ENCODE measurements at regions not wholly inside any gene's neighbourhood (a gene's known extent, or its start where the extent isn't known, plus 50 kb on each side); places are given as distances from the start of the nearest gene placed in this dataset.

- Mint-ChIP-seq H3K27ac (no peak overlapping the region), H3K27me3 (ENCODE audit: insufficient read depth) (no peaks in the 10 kb centered on the region), H3K36me3 (ENCODE audit: low read depth) (no peaks in the 10 kb centered on the region), H3K9me3 (no peaks in the 10 kb centered on the region), H3K4me1 (peaks cover 10% of the 10 kb centered on the region), H3K4me3 (no peak overlapping the region)
- DNase-seq: no peak
- no peak overlapping the region for H3K9ac ChIP-seq (ENCODE audit: extremely low read depth, low read length, poor library complexity, severe bottlenecking)
- no peaks in the 10 kb centered on the region for H3K36me3 ChIP-seq (ENCODE audit: control insufficient read depth, insufficient read depth, low read length)
- no peaks in the 10 kb centered on the region for H3K9me3 ChIP-seq (ENCODE audit: control insufficient read depth, low read length)
- no peak for TF ChIP-seq CTCF (conservative IDR thresholded peaks at IDR 0.05)
- H3K4me3 ChIP-seq (ENCODE audit: low read length): no peak overlapping the region
- no peak overlapping the region for H3K27ac ChIP-seq (ENCODE audit: low read depth, low read length)
- no peaks in the 10 kb centered on the region for H3K4me1 ChIP-seq (ENCODE audit: control insufficient read depth, insufficient read depth, low read length)
- H3K27me3 ChIP-seq (ENCODE audit: control insufficient read depth, insufficient read depth, low read length, poor library complexity, severe bottlenecking): no peaks in the 10 kb centered on the region
These were observed 887.6 kb downstream of the PCDH19 start for GRCh38 chrX:99522450-99522849.

GRCh38 chrX:99507768-99508167 is 902.3 kb downstream of the PCDH19 start:
- no peaks in the 10 kb centered on the region for H3K9me3 ChIP-seq (ENCODE audit: control insufficient read depth, low read length)
- no peak for TF ChIP-seq CTCF (conservative IDR thresholded peaks at IDR 0.05)
- no peaks in the 10 kb centered on the region for H3K4me1 ChIP-seq (ENCODE audit: control insufficient read depth, insufficient read depth, low read length)
- H3K27me3 Mint-ChIP-seq (ENCODE audit: insufficient read depth): no peaks in the 10 kb centered on the region
- no peaks in the 10 kb centered on the region for H3K27me3 ChIP-seq (ENCODE audit: control insufficient read depth, insufficient read depth, low read length, poor library complexity, severe bottlenecking)
- no peak overlapping the region for H3K4me3 Mint-ChIP-seq
- H3K27ac Mint-ChIP-seq: no peak overlapping the region
- H3K9me3 Mint-ChIP-seq: no peaks in the 10 kb centered on the region
- H3K9ac ChIP-seq (ENCODE audit: extremely low read depth, low read length, poor library complexity, severe bottlenecking): no peak overlapping the region
- DNase-seq: no peak
- H3K4me3 ChIP-seq (ENCODE audit: low read length): no peak overlapping the region
- H3K36me3 Mint-ChIP-seq (ENCODE audit: low read depth): no peaks in the 10 kb centered on the region
- no peaks in the 10 kb centered on the region for H3K4me1 Mint-ChIP-seq
- no peaks in the 10 kb centered on the region for H3K36me3 ChIP-seq (ENCODE audit: control insufficient read depth, insufficient read depth, low read length)
- no peak overlapping the region for H3K27ac ChIP-seq (ENCODE audit: low read depth, low read length)

- H3K27me3 Mint-ChIP-seq (ENCODE audit: insufficient read depth): no peaks in the 10 kb centered on the region
- Histone ChIP-seq H3K36me3 (ENCODE audit: control insufficient read depth, insufficient read depth, low read length) (no peaks in the 10 kb centered on the region), H3K4me3 (ENCODE audit: low read length) (no peak overlapping the region), H3K9me3 (ENCODE audit: control insufficient read depth, low read length) (no peaks in the 10 kb centered on the region), H3K27ac (ENCODE audit: low read depth, low read length) (no peak overlapping the region), H3K4me1 (ENCODE audit: control insufficient read depth, insufficient read depth, low read length) (no peaks in the 10 kb centered on the region), H3K9ac (ENCODE audit: extremely low read depth, low read length, poor library complexity, severe bottlenecking) (no peak overlapping the region), H3K27me3 (ENCODE audit: control insufficient read depth, insufficient read depth, low read length, poor library complexity, severe bottlenecking) (no peaks in the 10 kb centered on the region)
- H3K4me1 Mint-ChIP-seq: no peaks in the 10 kb centered on the region
- no peak overlapping the region for H3K4me3 Mint-ChIP-seq
- DNase-seq: no peak
- WGBS, 2 experiments (ENCODE audit: insufficient coverage in 1 of 2, insufficient read length in 1 of 2): 96 to 100% methylated on average over 1 to 2 of the region's 2 CpGs
- H3K36me3 Mint-ChIP-seq (ENCODE audit: low read depth): no peaks in the 10 kb centered on the region
- no peak for TF ChIP-seq CTCF (conservative IDR thresholded peaks at IDR 0.05)
- peaks cover 6% of the 10 kb centered on the region for H3K9me3 Mint-ChIP-seq
- H3K27ac Mint-ChIP-seq: no peak overlapping the region
These were observed 914.6 kb downstream of the PCDH19 start for GRCh38 chrX:99495453-99495852.

All from endodermal cell (in vitro differentiated cells).